WTC11 (cell line): ENCODE measurements at regions not wholly inside any gene's neighbourhood (a gene's known extent, or its start where the extent isn't known, plus 50 kb on each side); places are given as distances from the start of the nearest gene placed in this dataset.

ENCODE experiments used
- ATAC-seq: fragments of 200-7000 bp; cut with Tn5 transposase; 2 replicates; pipeline ENCODE4 v1.10.0; 2021; ENCODE audit warnings: mild to moderate bottlenecking, moderate library complexity
- CTCF ChIA-PET: fragments of 300-600 bp; sonication (Branson Sonifier 250); formaldehyde crosslinking; loops from one replicate; lab custom pipeline; 2021; ENCODE audit warnings: antibody characterized with exemption; lab: Charles Lee
- POLR2A ChIA-PET: fragments of 350-600 bp; sonication (Branson Sonifier 250); formaldehyde crosslinking; loops from one replicate; lab custom pipeline; 2021; ENCODE audit warnings: antibody characterized with exemption; lab: Charles Lee
- DNase-seq: peaks from one replicate; pipeline ENCODE4 v3.0.0; 2021; ENCODE audit warnings: low spot score
- H3K27ac Mint-ChIP-seq: 2 replicates; pipeline ENCODE4 v1.8.0; 2021; ENCODE audit warnings: mixed read lengths
- H3K27me3 Mint-ChIP-seq: 2 replicates; pipeline ENCODE4 v1.8.0; 2021; ENCODE audit warnings: low read depth, mild to moderate bottlenecking, moderate library complexity, mixed read lengths
- H3K36me3 Mint-ChIP-seq: 2 replicates; pipeline ENCODE4 v1.8.0; 2021; ENCODE audit warnings: mixed read lengths
- H3K4me1 Mint-ChIP-seq: 2 replicates; pipeline ENCODE4 v1.8.0; 2022; ENCODE audit warnings: mixed read lengths
- H3K4me3 Mint-ChIP-seq: 2 replicates; pipeline ENCODE4 v1.8.0; 2021; ENCODE audit warnings: mild to moderate bottlenecking, moderate library complexity, mixed read lengths
- H3K9me3 Mint-ChIP-seq: 2 replicates; pipeline ENCODE4 v1.8.0; 2021; ENCODE audit warnings: mixed read lengths
- CREB1 ChIP-seq: sonication (generic); formaldehyde crosslinking; IDR thresholded peaks from 2 replicates; pipeline ENCODE4 v1.8.0; 2023; ENCODE audit warnings: mild to moderate bottlenecking, missing genetic modification reagents
- ESRRA ChIP-seq: sonication (generic); formaldehyde crosslinking; IDR thresholded peaks from 2 replicates; pipeline ENCODE4 v1.8.1; 2022; ENCODE audit warnings: mild to moderate bottlenecking, missing genetic modification reagents, borderline replicate concordance
- FOXJ3 ChIP-seq: sonication (generic); formaldehyde crosslinking; IDR thresholded peaks from 2 replicates; pipeline ENCODE4 v1.9.0; 2021; ENCODE audit warnings: missing genetic modification reagents, mild to moderate bottlenecking, borderline replicate concordance
- IRF2 ChIP-seq: sonication (generic); formaldehyde crosslinking; IDR thresholded peaks from 2 replicates; pipeline ENCODE4 v1.8.0; 2022; ENCODE audit warnings: low read depth, missing genetic modification reagents, borderline replicate concordance
- NR1H2 ChIP-seq: sonication (generic); formaldehyde crosslinking; IDR thresholded peaks from 2 replicates; pipeline ENCODE4 v1.9.0; 2021; ENCODE audit warnings: mild to moderate bottlenecking, moderate library complexity, missing genetic modification reagents
- RELA ChIP-seq: sonication (generic); formaldehyde crosslinking; IDR thresholded peaks from 2 replicates; pipeline ENCODE4 v1.8.1; 2022; ENCODE audit warnings: missing genetic modification reagents, mild to moderate bottlenecking, borderline replicate concordance
- SMAD4 ChIP-seq: sonication (generic); formaldehyde crosslinking; IDR thresholded peaks from 2 replicates; pipeline ENCODE4 v1.8.0; 2022; ENCODE audit warnings: mild to moderate bottlenecking, missing genetic modification reagents
- SOX15 ChIP-seq: fragments of 250-450 bp; sonication (Bioruptor Pico); IDR thresholded peaks from 2 replicates; pipeline ENCODE4 v1.9.0; 2021; ENCODE audit warnings: mild to moderate bottlenecking
- SP1 ChIP-seq: sonication (generic); formaldehyde crosslinking; conservative IDR thresholded peaks from 2 replicates; pipeline ENCODE4 v1.8.1; 2022; ENCODE audit warnings: missing genetic modification reagents
- TP53 ChIP-seq: sonication (generic); formaldehyde crosslinking; IDR thresholded peaks from 2 replicates; pipeline ENCODE4 v1.8.1; 2023; ENCODE audit warnings: mild to moderate bottlenecking, missing genetic modification reagents
- ZNF138 ChIP-seq: sonication (generic); formaldehyde crosslinking; conservative IDR thresholded peaks from 2 replicates; pipeline ENCODE4 v1.8.1; 2022; ENCODE audit warnings: mild to moderate bottlenecking, moderate library complexity, missing genetic modification reagents
- ZNF263 ChIP-seq: sonication (generic); formaldehyde crosslinking; IDR thresholded peaks from 2 replicates; pipeline ENCODE4 v1.8.1; 2022; ENCODE audit warnings: low read depth, mild to moderate bottlenecking, moderate library complexity, missing genetic modification reagents
- ZNF416 ChIP-seq: fragments of 250-450 bp; sonication (Bioruptor Pico); IDR thresholded peaks from 2 replicates; pipeline ENCODE4 v1.9.0; 2021; ENCODE audit warnings: mild to moderate bottlenecking, inconsistent platforms
- ZNF671 ChIP-seq: fragments of 250-450 bp; sonication (Bioruptor Pico); IDR thresholded peaks from 2 replicates; pipeline ENCODE4 v1.8.0; 2021; ENCODE audit warnings: mild to moderate bottlenecking
- TF ChIP-seq, protein P1 (sequence below): fragments of 250-450 bp; sonication (Bioruptor Pico); conservative IDR thresholded peaks from 2 replicates; pipeline ENCODE4 v1.9.0; 2021; ENCODE audit warnings: mild to moderate bottlenecking
- TF ChIP-seq, protein P2 (sequence below): sonication (generic); formaldehyde crosslinking; IDR thresholded peaks from 2 replicates; pipeline ENCODE4 v1.8.1; 2023; ENCODE audit warnings: mild to moderate bottlenecking, missing genetic modification reagents, moderate library complexity
- TF ChIP-seq, protein P3 (sequence below): sonication (generic); formaldehyde crosslinking; IDR thresholded peaks from 2 replicates; pipeline ENCODE4 v1.8.0; 2022; ENCODE audit warnings: mild to moderate bottlenecking, missing genetic modification reagents
- TF ChIP-seq, protein P4 (sequence below): sonication (generic); formaldehyde crosslinking; IDR thresholded peaks from 2 replicates; pipeline ENCODE4 v1.8.0; 2022; ENCODE audit warnings: mild to moderate bottlenecking, missing genetic modification reagents
- TF ChIP-seq, protein P5 (sequence below): fragments of 250-450 bp; sonication (Bioruptor Pico); IDR thresholded peaks from 2 replicates; pipeline ENCODE4 v1.9.0; 2021; ENCODE audit warnings: mild to moderate bottlenecking
- TF ChIP-seq, protein P6 (sequence below): fragments of 250-450 bp; sonication (Bioruptor Pico); IDR thresholded peaks from 2 replicates; pipeline ENCODE4 v1.8.0; 2021; ENCODE audit warnings: mild to moderate bottlenecking
- TF ChIP-seq, protein P7 (sequence below): sonication (generic); formaldehyde crosslinking; IDR thresholded peaks from 2 replicates; pipeline ENCODE4 v1.8.0; 2022; ENCODE audit warnings: mild to moderate bottlenecking, missing genetic modification reagents
- TF ChIP-seq, protein P8 (sequence below): sonication (generic); formaldehyde crosslinking; IDR thresholded peaks from 2 replicates; pipeline ENCODE4 v1.8.1; 2023; ENCODE audit warnings: mild to moderate bottlenecking, missing genetic modification reagents

DNA sequence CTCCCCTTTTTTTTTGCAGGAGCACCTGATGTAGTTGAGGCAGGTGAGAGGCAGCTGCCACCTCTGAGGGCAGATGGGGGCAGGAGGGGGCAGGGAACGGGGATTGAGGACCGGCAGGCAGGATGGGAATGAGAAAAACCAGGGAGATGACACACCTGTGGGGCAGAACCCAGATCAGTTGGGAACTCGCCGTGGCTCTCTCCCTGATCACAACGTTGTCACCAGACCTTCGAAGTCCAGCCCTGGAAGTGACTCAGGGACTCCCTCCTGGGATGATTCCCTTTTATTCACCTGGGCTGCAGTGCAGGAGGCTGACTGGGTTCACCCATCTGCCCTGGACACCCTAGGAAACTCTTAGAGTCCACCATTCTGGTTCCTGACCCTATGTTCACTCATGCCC lies 127.2 kb downstream of the MXRA5 start:
- TF ChIP-seq SOX15 (CRISPR knock-in tag) (no peak), SMAD4 (no peak), IRF2 (CRISPR knock-in tag) (no peak)
- TF ChIP-seq, protein P1, sequence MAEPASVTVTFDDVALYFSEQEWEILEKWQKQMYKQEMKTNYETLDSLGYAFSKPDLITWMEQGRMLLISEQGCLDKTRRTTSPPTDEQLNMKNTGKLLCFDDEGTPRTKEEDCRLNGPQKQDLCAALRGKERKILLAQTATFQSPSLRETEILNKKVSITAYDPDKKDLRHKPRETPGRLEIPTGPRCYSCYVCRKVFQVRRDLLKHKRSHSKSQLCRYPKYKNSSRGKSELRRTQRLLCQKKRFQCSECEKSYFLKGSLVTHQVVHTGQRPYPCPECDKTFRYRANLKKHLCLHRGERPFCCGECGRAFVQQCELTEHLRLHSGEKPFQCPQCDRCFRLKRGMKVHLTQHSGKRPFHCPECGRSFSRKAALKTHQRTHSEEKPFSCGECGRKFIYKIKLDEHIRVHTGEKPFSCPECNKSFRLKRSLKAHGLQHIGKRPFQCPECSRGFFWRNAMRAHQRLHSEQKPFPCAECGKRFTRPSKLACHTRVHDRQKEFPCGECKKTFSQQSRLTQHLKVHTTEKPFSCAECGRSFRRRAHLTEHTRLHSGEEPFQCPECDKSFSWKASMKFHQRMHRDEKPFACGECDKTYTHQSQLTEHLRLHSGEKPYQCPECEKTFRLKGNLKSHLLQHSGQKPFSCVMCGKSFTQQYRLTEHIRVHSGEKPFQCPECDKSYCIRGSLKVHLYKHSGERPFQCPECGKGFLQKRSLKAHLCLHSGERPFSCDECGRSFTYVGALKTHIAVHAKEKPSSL, result no peak
- TF ChIP-seq, protein P2, sequence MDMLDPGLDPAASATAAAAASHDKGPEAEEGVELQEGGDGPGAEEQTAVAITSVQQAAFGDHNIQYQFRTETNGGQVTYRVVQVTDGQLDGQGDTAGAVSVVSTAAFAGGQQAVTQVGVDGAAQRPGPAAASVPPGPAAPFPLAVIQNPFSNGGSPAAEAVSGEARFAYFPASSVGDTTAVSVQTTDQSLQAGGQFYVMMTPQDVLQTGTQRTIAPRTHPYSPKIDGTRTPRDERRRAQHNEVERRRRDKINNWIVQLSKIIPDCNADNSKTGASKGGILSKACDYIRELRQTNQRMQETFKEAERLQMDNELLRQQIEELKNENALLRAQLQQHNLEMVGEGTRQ (CRISPR knock-in tag), result no peak
- TF ChIP-seq, protein P3, sequence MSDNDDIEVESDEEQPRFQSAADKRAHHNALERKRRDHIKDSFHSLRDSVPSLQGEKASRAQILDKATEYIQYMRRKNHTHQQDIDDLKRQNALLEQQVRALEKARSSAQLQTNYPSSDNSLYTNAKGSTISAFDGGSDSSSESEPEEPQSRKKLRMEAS (CRISPR knock-in tag), result no peak
- no peaks in the 10 kb centered on the region for H3K36me3 Mint-ChIP-seq
- H3K9me3 Mint-ChIP-seq, result no peaks in the 10 kb centered on the region
- POLR2A ChIA-PET, result no interaction called here
- no peak overlapping the region for H3K27ac Mint-ChIP-seq
- H3K27me3 Mint-ChIP-seq, result no peaks in the 10 kb centered on the region; the same call in 1 of the 2 replicates
- no peaks in the 10 kb centered on the region for H3K4me1 Mint-ChIP-seq
- ATAC-seq, result no peak
- CTCF ChIA-PET, result no interaction called here
- DNase-seq, result no peak
- no peak overlapping the region for H3K4me3 Mint-ChIP-seq

DNA sequence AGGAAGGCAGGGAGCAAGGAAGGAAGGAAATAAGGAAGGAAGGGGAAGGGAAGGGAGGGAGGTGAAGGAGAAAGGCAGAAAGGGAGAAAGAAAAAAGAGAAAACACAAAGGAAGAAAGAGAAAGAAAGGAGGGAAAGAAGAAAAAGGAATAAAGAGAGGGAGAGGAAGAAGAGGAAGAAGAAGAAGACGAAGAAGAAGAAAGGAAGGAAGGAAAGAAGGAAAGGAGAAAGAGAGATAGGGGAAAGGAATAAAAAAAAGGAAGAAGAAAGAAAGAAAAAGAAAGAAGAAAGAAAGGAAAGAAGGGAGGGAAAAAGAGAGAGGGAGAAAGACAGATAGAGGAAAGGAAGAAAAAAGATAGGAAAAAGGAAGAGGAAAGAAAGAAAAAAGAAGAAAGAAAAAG lies 128.0 kb downstream of the MXRA5 start:
- Mint-ChIP-seq H3K27me3 (no peaks in the 10 kb centered on the region; the same call in 1 of the 2 replicates), H3K4me3 (no peak overlapping the region), H3K36me3 (no peaks in the 10 kb centered on the region), H3K9me3 (no peaks in the 10 kb centered on the region), H3K27ac (no peak overlapping the region), H3K4me1 (no peaks in the 10 kb centered on the region)
- ChIA-PET POLR2A (no interaction called here), CTCF (no interaction called here)
- no peak for DNase-seq
- no peak for ATAC-seq
- TF ChIP-seq ZNF416 (no peak), FOXJ3 (CRISPR knock-in tag) (no peak), TP53 (no peak), SP1 (CRISPR knock-in tag) (no peak), ESRRA (no peak), ZNF138 (CRISPR knock-in tag) (no peak), ZNF263 (no peak), ZNF671 (CRISPR knock-in tag) (no peak), RELA (CRISPR knock-in tag) (no peak), NR1H2 (CRISPR knock-in tag) (no peak), CREB1 (CRISPR knock-in tag) (no peak)
- TF ChIP-seq, protein P4, sequence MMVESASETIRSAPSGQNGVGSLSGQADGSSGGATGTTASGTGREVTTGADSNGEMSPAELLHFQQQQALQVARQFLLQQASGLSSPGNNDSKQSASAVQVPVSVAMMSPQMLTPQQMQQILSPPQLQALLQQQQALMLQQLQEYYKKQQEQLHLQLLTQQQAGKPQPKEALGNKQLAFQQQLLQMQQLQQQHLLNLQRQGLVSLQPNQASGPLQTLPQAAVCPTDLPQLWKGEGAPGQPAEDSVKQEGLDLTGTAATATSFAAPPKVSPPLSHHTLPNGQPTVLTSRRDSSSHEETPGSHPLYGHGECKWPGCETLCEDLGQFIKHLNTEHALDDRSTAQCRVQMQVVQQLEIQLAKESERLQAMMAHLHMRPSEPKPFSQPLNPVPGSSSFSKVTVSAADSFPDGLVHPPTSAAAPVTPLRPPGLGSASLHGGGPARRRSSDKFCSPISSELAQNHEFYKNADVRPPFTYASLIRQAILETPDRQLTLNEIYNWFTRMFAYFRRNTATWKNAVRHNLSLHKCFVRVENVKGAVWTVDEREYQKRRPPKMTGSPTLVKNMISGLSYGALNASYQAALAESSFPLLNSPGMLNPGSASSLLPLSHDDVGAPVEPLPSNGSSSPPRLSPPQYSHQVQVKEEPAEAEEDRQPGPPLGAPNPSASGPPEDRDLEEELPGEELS (CRISPR knock-in tag), result no peak
- TF ChIP-seq, protein P5, sequence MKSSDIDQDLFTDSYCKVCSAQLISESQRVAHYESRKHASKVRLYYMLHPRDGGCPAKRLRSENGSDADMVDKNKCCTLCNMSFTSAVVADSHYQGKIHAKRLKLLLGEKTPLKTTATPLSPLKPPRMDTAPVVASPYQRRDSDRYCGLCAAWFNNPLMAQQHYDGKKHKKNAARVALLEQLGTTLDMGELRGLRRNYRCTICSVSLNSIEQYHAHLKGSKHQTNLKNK (CRISPR knock-in tag), result no peak
- TF ChIP-seq, protein P6, sequence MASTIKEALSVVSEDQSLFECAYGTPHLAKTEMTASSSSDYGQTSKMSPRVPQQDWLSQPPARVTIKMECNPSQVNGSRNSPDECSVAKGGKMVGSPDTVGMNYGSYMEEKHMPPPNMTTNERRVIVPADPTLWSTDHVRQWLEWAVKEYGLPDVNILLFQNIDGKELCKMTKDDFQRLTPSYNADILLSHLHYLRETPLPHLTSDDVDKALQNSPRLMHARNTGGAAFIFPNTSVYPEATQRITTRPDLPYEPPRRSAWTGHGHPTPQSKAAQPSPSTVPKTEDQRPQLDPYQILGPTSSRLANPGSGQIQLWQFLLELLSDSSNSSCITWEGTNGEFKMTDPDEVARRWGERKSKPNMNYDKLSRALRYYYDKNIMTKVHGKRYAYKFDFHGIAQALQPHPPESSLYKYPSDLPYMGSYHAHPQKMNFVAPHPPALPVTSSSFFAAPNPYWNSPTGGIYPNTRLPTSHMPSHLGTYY (CRISPR knock-in tag), result no peak
- TF ChIP-seq, protein P7, sequence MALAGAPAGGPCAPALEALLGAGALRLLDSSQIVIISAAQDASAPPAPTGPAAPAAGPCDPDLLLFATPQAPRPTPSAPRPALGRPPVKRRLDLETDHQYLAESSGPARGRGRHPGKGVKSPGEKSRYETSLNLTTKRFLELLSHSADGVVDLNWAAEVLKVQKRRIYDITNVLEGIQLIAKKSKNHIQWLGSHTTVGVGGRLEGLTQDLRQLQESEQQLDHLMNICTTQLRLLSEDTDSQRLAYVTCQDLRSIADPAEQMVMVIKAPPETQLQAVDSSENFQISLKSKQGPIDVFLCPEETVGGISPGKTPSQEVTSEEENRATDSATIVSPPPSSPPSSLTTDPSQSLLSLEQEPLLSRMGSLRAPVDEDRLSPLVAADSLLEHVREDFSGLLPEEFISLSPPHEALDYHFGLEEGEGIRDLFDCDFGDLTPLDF (CRISPR knock-in tag), result no peak
- TF ChIP-seq, protein P1, result no peak
- TF ChIP-seq, protein P8, sequence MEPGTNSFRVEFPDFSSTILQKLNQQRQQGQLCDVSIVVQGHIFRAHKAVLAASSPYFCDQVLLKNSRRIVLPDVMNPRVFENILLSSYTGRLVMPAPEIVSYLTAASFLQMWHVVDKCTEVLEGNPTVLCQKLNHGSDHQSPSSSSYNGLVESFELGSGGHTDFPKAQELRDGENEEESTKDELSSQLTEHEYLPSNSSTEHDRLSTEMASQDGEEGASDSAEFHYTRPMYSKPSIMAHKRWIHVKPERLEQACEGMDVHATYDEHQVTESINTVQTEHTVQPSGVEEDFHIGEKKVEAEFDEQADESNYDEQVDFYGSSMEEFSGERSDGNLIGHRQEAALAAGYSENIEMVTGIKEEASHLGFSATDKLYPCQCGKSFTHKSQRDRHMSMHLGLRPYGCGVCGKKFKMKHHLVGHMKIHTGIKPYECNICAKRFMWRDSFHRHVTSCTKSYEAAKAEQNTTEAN (CRISPR knock-in tag), result no peak
